SHP77 (cell line): ENCODE measurements at regions not wholly inside any gene's neighbourhood (a gene's known extent, or its start where the extent isn't known, plus 50 kb on each side); places are given as distances from the start of the nearest gene placed in this dataset.
"Not testable (repeated sequence)": the region's sequence is repeated elsewhere in the genome, so short reads cannot be mapped to it uniquely, and the experiment has no call there.

Source experiments
- DNase-seq, 2 experiments: peaks; one replicate each; lab custom pipeline; 2025; lab: John Stamatoyannopoulos, UW

DNA sequence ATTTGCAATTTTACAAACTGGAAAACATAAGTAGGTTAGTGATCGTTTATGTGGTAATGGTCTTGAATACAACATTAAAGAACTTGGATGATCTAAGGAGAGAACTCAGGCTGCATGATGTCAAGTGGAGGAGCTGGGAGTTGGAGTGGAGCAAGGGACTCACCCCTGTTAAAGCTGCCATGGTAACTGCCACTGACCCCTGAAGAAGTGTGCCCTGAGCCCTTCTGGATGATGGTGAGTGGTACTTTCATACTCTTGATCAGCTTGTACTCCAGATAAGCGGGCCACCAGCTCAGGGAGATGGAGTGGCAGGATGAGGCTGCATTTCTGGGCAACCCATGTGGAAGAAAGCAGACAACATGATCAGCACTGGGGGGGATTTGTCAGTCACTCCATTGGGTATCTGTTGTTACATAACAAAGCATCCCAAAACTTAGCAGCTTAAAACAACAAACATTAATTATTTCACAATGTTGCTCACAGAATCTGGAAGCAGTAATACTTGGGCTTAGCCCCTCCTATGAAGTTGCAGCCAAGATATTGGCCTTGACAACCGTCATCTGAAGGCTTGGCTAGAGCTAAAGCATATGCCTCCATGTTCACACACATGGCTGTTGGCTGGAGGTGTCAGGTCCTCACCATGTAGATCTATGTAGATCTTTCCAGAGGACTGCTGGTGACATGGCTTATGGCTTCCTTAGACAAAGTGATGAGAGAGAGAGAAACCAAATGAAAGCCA, 213.8 kb downstream of the DUSP10 start:
- DNase-seq = no peak

GRCh38 chr1:221530159-221530558, 211.7 kb downstream of the DUSP10 start:
- not testable (repeated sequence) for DNase-seq

DNA sequence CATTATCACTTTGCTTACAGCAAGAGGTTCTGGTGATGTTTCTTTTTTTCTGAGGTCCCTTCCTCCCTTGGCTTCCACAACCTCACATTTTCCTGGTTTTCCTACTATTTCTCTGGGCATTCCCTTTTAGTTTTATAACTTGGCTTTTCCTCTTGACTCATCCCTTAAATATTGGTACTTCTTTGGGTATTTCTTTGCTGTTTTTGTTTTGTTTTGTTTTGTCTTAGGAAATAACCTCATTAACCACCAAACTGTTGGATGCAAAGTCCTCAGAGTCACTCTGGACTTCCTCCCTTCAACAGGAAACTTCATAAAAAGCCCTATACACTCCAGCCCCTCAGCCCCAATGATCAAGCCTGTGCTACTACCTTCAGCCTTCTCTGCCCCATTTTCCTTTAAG, 211.1 kb downstream of the DUSP10 start:
- DNase-seq = no peak

- DNase-seq = no peak
These were observed 209.7 kb downstream of the DUSP10 start for GRCh38 chr1:221532071-221532773.

DNA sequence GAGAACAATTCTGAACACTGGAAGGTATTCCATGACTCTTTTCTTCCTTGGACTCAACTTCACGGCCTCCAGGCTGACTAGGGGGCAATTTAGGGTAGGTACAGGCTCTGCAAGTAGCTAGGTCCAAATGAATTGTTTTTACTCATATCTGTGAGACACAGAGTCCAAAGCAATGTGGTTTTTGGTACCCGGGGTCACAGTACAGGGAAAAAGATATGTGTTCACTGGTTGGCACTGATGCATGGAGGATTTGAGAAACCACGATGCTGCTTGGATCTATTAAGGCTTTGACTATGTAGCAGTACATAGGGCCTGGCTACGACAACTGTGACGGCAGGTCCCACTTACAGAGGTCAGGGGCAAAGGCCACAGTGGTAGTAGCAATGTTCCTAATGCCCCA, 200.6 kb downstream of the DUSP10 start:
- no peak for DNase-seq

DNA sequence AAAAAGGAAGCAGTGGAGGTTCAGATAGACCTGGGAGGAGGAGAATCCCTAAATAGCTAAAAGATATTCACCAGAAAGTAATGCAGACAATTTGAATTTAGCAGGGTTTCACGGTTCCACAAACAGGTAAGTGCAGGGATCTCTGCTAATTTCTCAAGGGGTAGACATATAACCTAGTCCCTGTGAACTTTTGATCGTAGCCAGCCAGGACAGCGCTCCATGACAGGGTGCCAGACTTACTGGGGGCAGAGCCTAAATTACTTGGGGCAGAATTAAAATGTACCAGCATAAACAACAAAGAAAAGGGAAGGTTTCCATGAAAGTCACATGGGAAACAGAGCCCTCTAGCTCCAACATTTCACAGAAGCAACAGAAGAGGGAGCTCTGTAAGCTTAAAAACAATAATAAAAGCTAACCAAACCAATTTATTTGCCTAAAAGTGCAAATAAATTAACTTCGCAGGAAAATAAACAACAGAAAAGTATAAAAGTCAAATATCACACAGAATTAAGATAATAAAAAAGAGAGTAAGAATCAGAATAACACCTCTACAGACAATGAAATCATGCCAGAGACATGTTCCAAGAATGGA, 198.3 kb downstream of the DUSP10 start:
- no peak for DNase-seq

DNA sequence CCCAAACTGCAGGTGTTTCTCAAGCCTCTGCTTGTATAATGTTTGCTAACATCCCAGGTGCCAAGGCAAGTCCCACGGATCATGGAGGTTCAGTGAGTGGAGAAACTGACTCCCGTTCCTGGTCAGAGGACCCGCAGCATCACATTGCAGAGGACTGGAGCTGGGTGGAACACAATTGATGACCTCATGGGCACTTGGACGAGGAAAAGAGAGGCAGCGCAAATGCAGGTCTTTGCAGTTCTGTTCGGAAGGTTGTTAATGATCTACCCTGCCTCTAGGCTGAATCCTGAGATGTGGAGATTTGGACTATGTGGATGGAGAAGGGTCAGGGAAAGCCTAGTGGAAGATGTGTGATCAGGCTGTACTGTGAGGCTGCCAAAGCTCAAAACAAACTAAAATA, 192.9 kb downstream of the DUSP10 start:
- peak in 1 of 2 experiments; percentile 34 for DNase-seq

DNA sequence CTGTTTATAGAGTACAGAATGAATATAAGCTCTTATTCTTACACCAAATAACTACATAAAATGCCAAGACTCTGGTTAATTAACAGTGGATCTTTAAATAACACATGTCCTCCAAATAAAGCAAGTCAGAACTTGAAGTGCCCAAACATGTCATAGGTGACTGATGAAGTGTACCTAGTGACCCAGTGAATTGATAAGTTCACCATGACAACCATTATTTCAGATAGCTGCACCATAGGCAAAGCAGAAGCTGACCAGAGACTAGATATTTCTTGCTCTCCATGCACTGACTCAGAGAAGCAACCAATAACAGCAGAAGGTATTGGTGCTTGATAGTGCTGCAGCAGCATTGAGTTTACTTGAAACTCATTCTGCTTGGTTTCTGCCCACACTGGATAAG, 192.1 kb downstream of the DUSP10 start:
- DNase-seq = no peak

DNA sequence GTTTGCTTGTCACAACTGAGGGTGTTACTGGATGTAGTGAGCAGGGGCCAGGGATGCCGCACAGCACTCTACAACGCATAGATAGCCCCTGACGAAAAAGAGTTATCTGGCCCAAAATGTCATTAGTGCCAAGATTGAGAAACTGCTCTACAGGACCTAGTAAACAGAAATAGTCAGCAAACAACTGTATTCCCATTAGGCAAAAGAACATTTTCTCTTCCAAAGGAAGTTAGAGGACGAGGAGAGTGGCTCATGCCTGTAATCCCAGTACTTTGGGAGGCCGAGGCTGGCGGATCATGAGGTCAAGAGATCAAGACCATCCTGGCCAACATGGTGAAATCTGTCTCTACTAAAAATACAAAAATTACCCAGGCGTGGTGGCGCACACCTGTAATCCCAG, 189.1 kb downstream of the DUSP10 start:
- not testable (repeated sequence) for DNase-seq

DNA sequence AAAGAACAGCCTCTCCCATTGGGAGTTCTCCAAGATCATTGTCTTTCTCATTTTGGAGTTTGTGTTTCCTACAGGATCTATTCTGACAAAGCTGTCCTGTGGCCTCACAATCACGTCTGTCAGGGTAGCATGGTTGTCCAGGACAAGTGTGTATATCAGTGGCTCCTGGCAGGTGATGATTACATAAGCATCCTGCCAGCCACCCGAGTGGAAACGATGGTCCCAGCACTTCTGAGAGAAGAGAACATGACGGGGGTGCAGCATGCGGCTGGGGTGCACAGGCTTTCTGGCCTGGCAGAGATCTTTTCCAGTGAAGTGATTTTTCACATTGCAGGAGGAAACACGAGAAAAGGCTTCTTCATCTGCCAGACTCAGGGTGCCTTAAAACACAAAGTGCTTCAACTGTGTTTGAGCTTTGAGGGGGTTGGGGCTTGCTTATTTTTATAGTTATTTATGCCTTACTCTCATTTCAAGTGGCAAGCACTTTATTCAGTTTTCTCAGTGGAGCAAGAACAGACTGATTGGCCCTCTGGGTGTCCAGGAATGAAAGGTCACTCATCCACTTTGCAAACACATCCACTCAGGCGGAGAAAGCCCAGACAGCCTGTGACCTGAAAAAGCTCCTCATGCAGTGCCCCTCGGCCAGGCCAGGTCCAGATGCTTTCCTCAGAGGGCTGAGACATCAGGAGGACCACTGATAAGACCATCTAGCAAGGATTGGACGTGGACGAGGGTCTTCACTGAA, 186.0 kb downstream of the DUSP10 start:
- DNase-seq = no peak

DNA sequence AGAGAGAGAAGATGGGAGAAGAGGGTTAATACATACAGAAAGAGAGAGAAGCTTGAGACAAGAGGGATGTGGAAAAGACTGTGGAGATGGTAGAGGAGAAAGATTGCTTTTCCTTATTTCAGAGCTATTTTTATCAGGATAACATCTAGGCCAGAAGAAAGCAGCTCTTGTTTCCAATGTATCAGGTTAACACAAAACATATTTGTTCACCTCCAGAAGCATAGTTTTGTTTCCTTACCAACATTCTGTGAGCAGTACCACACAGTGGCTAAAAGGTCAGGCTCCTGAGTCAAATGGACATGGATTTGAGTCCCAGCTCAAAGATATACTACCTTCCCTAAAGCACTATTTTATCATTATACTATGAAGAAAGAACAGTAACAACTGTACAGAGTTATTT, 185.5 kb downstream of the DUSP10 start:
- no peak for DNase-seq

DNA sequence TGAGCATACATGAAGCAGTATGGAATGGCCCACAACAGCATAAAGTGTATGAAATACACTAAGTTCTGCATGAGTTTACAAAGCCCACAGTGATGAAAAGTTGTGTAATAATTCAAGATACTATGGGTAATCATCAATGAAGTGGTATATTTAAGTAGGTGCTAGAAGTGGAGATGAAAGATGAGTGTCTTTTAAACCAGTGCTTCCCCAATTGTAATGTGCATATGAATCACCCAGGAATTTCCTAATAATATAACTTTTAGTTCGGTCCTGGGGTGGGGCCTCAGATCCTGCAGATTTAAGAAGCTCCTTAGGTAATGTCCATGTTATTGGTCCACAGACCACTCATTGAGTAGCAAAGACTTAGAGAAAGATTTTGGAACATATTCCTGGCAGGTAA, 184.9 kb downstream of the DUSP10 start:
- no peak for DNase-seq

- DNase-seq = no peak
These were observed 183.5 kb downstream of the DUSP10 start for GRCh38 chr1:221558396-221558795.

DNA sequence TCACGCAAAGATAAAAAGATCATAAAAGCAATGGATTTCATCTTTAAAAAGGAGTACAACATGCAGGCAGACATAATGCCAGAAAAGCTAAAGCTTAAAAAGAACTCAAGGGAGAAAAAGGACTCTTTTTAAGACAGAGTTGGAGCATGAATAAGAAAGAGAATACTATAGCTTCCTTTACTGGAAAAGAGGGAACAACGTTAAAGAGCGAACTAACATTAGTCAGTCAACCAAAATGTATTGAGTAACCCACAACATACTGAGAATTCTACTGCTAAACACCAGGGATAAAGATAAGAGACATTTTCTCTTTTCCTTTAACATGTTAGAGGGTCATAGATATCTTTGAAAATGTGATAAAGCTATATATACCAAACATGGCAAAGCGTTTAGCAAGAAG, 182.0 kb downstream of the DUSP10 start:
- DNase-seq = no peak

DNA sequence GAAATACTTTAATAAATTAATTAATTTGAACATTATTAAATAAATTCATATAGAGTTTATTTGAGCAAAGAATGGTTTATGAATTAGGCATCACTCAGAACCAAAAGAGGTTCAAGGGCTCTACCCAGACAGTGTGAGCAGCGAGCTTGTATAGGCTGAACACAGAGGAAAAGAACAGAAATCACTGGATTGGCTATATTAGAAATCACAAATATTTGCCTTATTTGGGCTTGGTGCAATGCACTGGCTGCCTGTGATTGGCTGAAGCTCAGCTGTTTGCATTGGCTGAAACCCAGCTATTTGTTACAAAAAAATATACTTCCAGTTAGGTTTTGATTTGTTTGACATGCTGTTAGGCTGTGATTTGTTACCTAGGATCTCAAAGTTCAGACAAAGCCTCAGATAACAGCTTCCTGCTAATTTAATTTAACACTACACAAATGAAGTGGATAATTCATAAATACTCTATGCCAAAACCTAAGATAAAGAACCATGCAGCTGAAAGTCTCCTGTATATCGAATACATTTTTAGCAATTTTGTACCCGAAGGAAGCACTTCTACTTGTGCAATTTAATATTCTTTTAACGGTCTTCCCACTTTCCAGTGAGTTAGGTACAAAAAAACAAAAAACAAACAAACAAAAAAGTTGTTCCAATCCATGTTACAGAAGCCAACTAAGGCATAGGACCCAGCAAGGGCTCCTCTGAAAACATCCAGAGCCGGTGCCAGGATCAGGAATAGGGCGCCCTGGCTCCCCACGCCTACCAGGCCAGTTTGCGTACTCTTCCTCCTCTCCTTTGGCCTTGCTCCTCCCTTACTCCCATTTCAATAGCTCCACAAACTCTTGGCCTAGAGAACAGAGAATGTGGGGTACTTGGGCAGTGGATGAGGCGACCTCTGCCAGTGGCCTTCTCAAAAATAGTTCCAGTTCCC, 179.1 kb downstream of the DUSP10 start:
- DNase-seq = no peak

DNA sequence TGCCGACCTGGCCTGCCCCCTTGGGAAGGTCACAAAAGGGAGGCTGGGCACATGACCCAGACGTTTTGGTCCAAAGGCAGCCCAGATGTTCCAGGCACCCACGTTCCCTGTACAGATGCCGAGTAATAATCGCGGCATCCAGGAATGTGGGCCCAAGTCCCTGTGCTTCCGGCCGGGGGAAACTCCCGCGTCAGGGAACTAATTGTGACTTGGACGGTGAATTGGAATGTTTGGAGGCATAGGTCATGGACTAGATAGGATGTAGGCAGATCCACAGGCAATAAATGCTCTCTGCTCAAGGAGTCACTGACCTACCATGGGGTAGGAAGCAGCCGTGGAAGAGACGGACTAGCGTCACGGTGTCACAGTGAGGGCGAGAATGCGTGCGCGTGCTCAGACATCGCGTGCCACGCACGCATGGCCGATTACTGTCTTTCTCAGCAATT, 178.4 kb downstream of the DUSP10 start:
- no peak for DNase-seq

DNA sequence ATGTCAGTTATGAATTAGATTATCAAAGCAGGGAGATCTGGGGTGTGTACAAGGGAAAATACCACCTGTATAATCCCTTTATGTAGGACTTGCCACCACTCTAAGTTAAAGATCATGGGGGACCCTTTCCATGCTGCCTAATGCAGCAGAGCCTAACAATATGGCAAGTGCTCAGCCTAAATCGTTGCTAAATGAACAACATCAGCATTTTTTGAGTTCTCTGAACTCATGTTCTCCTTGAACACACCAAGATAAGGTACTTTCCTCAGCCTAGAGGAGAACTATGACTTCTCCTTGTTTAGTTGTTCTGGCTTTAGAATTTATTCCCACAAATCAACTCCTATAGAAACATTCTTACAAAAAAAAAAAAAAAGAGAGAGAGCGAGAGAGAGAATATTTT, 177.0 kb downstream of the DUSP10 start:
- no peak for DNase-seq

DNA sequence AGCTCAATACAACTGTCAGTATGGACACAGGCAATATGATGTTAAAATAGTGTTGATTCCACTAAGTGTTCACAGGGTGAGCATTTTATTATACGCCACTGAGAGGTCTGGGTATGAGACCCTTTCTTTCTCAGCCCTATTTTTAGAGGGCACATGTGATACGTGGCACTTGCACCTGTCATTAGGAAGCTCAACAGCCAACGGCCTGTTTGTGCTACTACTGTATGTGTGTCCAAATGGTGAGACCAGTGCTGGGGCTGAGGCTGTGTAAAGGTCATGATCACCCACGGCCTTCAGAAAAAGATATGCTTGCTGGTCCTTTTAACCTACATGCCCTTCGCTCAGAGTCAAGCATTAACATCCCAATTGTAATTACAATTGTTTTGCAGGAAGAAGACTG, 176.2 kb downstream of the DUSP10 start:
- DNase-seq = peak; percentile 80 to 90

GRCh38 chr1:221567859-221568507, 173.9 kb downstream of the DUSP10 start:
- peak; percentile 31 to 63 for DNase-seq

GRCh38 chr1:221573756-221574155, 168.1 kb downstream of the DUSP10 start:
- DNase-seq = peak; percentile 32 to 67

DNA sequence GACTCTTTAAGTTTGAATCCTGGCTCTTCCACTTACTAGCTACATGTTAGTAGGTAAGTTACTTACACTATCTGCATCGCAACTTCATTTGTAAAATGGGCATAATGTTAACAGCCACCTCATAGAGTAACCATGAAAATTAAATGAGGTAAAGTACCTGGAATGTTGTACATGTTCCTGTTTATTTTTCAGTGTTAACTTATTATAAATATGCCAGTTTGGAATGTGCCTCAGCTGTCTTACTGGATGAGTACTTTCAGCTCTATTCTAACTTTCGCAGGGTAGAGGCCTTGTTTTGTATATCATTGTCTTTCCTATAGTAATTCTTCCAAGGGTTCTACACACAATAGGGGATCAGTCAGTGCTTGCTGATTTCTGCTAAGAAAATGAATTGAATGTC, 167.4 kb downstream of the DUSP10 start:
- DNase-seq = no peak
